ENCODE measurements at regions not wholly inside any gene's neighbourhood (a gene's known extent, or its start where the extent isn't known, plus 50 kb on each side); places are given as distances from the start of the nearest gene placed in this dataset.

- SMC1A ChIA-PET (ENCODE audit: uncharacterized antibody, unreplicated experiment): interaction anchor here (0.5 to 1.2 kb wide), 2 partner anchors 9 to 23 kb away, joined by 3 read pairs; no protein-coding TSS in a partner anchor
- no peak overlapping the region for H3K4me2 ChIP-seq (ENCODE audit: control insufficient read depth, insufficient read depth)
- FAIRE-seq (no peak), ATAC-seq (no peak), DNase-seq (ENCODE audit: low read depth, low spot score) (no peak)
- CTCF ChIA-PET: no interaction called here
- no peaks in the 10 kb centered on the region for H3K36me3 ChIP-seq (ENCODE audit: control insufficient read depth in 2 of 2, insufficient read depth in 2 of 2, low read length in 1 of 2)
- no peak overlapping the region for H3K9ac ChIP-seq (ENCODE audit: control insufficient read depth, insufficient read depth, low read length)
- H3K4me3 ChIP-seq: no peak overlapping the region
- in situ Hi-C loops (cut with MboI): no loop called here
- no peaks in the 10 kb centered on the region for H3K79me2 ChIP-seq (ENCODE audit: control insufficient read depth, insufficient read depth, low read length)
- no peaks in the 10 kb centered on the region for H3K4me1 ChIP-seq (ENCODE audit: control insufficient read depth, insufficient read depth, low read length)
- H3K27me3 ChIP-seq (replicated peaks in 1 of 2; ENCODE audit: control insufficient read depth in 2 of 2, insufficient read depth in 2 of 2, low read length in 1 of 2): no peaks in the 10 kb centered on the region
- RAD21 ChIA-PET (ENCODE audit: unreplicated experiment): no interaction called here
- BruUV-seq (replicated peaks): no TSS peak
- no peaks in the 10 kb centered on the region for H3K9me3 ChIP-seq (replicated peaks; ENCODE audit: control insufficient read depth, insufficient read depth, low read length)
- POLR2A ChIA-PET: no interaction called here
- intact Hi-C loops (cut with micrococcal nuclease; ENCODE audit: unreplicated experiment): no loop called here
- no peak overlapping the region for H3K27ac ChIP-seq (ENCODE audit: control insufficient read depth, insufficient read depth)
- no peaks in the 10 kb centered on the region for H4K20me1 ChIP-seq (ENCODE audit: control insufficient read depth, insufficient read depth)
- H2AFZ ChIP-seq (ENCODE audit: control insufficient read depth, low read depth, low read length): no peak overlapping the region
- WGBS (ENCODE audit: insufficient coverage, insufficient replicate concordance, low lambda C conversion rate, missing lambda C conversion rate): 60% methylated on average over 5 of the region's 5 CpGs
- no peak for TF ChIP-seq IKZF2 (IDR thresholded peaks at IDR 0.05)
- no peak for TF ChIP-seq RCOR1 (conservative IDR thresholded peaks at IDR 0.05; ENCODE audit: low read depth, low read length)
- TF ChIP-seq ZNF24 (IDR thresholded peaks at IDR 0.05): no peak
- no peak for TF ChIP-seq SMARCA5 (IDR thresholded peaks at IDR 0.05)
- TF ChIP-seq SUZ12 (IDR thresholded peaks at IDR 0.05; ENCODE audit: unreplicated experiment): no peak
- TF ChIP-seq NKRF (conservative IDR thresholded peaks at IDR 0.05): no peak
- no peak for TF ChIP-seq CTCF (IDR thresholded peaks at IDR 0.05 in 2 of 3, conservative IDR thresholded peaks at IDR 0.05 in 1 of 3; ENCODE audit: control insufficient read depth in 2 of 3, extremely low read depth in 1 of 3, insufficient read depth in 1 of 3, low read depth in 3 of 3, low read length in 3 of 3)
- TF ChIP-seq ZBED1 (IDR thresholded peaks at IDR 0.05; ENCODE audit: borderline replicate concordance): no peak
- TF ChIP-seq MTA3 (IDR thresholded peaks at IDR 0.05; ENCODE audit: borderline replicate concordance, low read length): no peak
- no peak for TF ChIP-seq RB1 (IDR thresholded peaks at IDR 0.05; ENCODE audit: borderline replicate concordance)
- TF ChIP-seq, protein P1, sequence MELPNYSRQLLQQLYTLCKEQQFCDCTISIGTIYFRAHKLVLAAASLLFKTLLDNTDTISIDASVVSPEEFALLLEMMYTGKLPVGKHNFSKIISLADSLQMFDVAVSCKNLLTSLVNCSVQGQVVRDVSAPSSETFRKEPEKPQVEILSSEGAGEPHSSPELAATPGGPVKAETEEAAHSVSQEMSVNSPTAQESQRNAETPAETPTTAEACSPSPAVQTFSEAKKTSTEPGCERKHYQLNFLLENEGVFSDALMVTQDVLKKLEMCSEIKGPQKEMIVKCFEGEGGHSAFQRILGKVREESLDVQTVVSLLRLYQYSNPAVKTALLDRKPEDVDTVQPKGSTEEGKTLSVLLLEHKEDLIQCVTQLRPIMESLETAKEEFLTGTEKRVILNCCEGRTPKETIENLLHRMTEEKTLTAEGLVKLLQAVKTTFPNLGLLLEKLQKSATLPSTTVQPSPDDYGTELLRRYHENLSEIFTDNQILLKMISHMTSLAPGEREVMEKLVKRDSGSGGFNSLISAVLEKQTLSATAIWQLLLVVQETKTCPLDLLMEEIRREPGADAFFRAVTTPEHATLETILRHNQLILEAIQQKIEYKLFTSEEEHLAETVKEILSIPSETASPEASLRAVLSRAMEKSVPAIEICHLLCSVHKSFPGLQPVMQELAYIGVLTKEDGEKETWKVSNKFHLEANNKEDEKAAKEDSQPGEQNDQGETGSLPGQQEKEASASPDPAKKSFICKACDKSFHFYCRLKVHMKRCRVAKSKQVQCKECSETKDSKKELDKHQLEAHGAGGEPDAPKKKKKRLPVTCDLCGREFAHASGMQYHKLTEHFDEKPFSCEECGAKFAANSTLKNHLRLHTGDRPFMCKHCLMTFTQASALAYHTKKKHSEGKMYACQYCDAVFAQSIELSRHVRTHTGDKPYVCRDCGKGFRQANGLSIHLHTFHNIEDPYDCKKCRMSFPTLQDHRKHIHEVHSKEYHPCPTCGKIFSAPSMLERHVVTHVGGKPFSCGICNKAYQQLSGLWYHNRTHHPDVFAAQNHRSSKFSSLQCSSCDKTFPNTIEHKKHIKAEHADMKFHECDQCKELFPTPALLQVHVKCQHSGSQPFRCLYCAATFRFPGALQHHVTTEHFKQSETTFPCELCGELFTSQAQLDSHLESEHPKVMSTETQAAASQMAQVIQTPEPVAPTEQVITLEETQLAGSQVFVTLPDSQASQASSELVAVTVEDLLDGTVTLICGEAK (IDR thresholded peaks at IDR 0.05; ENCODE audit: borderline replicate concordance): no peak
- TF ChIP-seq CHD2 (IDR thresholded peaks at IDR 0.05; ENCODE audit: borderline replicate concordance, low read depth, low read length): no peak
- no peak for TF ChIP-seq POLR2A (IDR thresholded peaks at IDR 0.05; ENCODE audit: low read depth, low read length)
Observed at GRCh38 chr7:115127399-115128021, 205.6 kb downstream of the MDFIC start.
